ACC112 (cell line): ENCODE measurements at regions not wholly inside any gene's neighbourhood (a gene's known extent, or its start where the extent isn't known, plus 50 kb on each side); places are given as distances from the start of the nearest gene placed in this dataset.

Experiments
- H2AFZ ChIP-seq: fragments of 200-600 bp; sonication (generic); one replicate; pipeline ENCODE4 v1.6.0; 2017; ENCODE audit warnings: antibody characterized with exemption, low read length; ENCODE audit not compliant: unreplicated experiment
- H3K27ac ChIP-seq: fragments of 200-600 bp; sonication (generic); 2 replicates; pipeline ENCODE4 v1.5.1; 2014; ENCODE audit warnings: low read depth, mild to moderate bottlenecking, antibody characterized with exemption, low read length, moderate library complexity
- H3K27me3 ChIP-seq: fragments of 200-600 bp; sonication (generic); 2 replicates; pipeline ENCODE4 v1.6.1; 2014; ENCODE audit warnings: mild to moderate bottlenecking, antibody characterized with exemption, low read length, moderate library complexity, mixed read lengths; ENCODE audit not compliant: insufficient read depth
- H3K36me3 ChIP-seq: fragments of 200-600 bp; sonication (generic); 2 replicates; pipeline ENCODE4 v1.6.1; 2016; ENCODE audit warnings: mild to moderate bottlenecking, antibody characterized with exemption, low read length, moderate library complexity, mixed read lengths; ENCODE audit not compliant: insufficient read depth
- H3K4me1 ChIP-seq: fragments of 200-600 bp; sonication (generic); one replicate; pipeline ENCODE4 v1.6.1; 2016; ENCODE audit warnings: low read length, mixed read lengths; ENCODE audit not compliant: insufficient read depth, unreplicated experiment, control insufficient read depth
- H3K4me3 ChIP-seq: fragments of 200-600 bp; sonication (generic); 2 replicates; pipeline ENCODE4 v1.5.1; 2014; ENCODE audit warnings: mild to moderate bottlenecking, low read depth, low read length
- H3K79me2 ChIP-seq: fragments of 200-600 bp; sonication (generic); one replicate; pipeline ENCODE4 v1.6.0; 2016; ENCODE audit warnings: low read length; ENCODE audit not compliant: control insufficient read depth, unreplicated experiment, insufficient read depth

DNA sequence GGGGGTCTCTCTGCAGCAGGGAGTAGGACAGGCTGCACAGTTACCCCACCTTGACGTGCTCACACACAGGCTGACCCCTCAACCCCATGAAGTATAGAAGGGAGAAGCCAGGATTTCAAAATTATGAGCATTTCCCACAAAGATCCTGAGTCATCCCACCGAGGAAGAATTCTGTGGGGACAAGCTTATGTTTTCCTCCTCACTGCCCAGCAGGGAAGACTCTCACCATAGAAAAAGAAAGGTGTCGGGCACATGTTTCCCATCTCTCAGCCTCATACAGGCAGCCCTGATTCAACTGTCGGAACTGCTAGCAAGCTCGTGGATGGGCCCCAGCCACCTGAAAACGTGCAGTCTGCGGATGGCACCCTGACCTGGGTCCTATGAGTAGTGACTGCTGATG, 499.7 kb upstream of the MKI67 start:
- no peak overlapping the region for H3K27ac ChIP-seq
- no peak overlapping the region for H3K4me3 ChIP-seq
- H2AFZ ChIP-seq: no peak overlapping the region
- H3K79me2 ChIP-seq: no peaks in the 10 kb centered on the region
- no peaks in the 10 kb centered on the region for H3K4me1 ChIP-seq
- no peaks in the 10 kb centered on the region for H3K27me3 ChIP-seq
- no peaks in the 10 kb centered on the region for H3K36me3 ChIP-seq

GRCh38 chr10:128626397-128627000, 500.3 kb upstream of the MKI67 start:
- no peak overlapping the region for H2AFZ ChIP-seq
- H3K27ac ChIP-seq: no peak overlapping the region

GRCh38 chr10:128627811-128628210, 501.6 kb upstream of the MKI67 start:
- Histone ChIP-seq H3K4me1 (no peaks in the 10 kb centered on the region), H3K27ac (no peak overlapping the region), H3K27me3 (no peaks in the 10 kb centered on the region), H2AFZ (no peak overlapping the region), H3K36me3 (no peaks in the 10 kb centered on the region), H3K79me2 (no peaks in the 10 kb centered on the region), H3K4me3 (no peak overlapping the region)

More at GRCh38 chr10:128626397-128627000, 500.3 kb upstream of the MKI67 start:
- H3K79me2 ChIP-seq: no peaks in the 10 kb centered on the region
- no peaks in the 10 kb centered on the region for H3K4me1 ChIP-seq
- H3K36me3 ChIP-seq: no peaks in the 10 kb centered on the region
- no peak overlapping the region for H3K4me3 ChIP-seq
- H3K27me3 ChIP-seq: no peaks in the 10 kb centered on the region

- Histone ChIP-seq H3K36me3 (no peaks in the 10 kb centered on the region), H3K4me3 (no peak overlapping the region), H2AFZ (no peak overlapping the region), H3K27ac (no peak overlapping the region), H3K4me1 (no peaks in the 10 kb centered on the region), H3K27me3 (no peaks in the 10 kb centered on the region), H3K79me2 (no peaks in the 10 kb centered on the region)
These were observed 502.0 kb upstream of the MKI67 start for GRCh38 chr10:128628252-128628651.

DNA sequence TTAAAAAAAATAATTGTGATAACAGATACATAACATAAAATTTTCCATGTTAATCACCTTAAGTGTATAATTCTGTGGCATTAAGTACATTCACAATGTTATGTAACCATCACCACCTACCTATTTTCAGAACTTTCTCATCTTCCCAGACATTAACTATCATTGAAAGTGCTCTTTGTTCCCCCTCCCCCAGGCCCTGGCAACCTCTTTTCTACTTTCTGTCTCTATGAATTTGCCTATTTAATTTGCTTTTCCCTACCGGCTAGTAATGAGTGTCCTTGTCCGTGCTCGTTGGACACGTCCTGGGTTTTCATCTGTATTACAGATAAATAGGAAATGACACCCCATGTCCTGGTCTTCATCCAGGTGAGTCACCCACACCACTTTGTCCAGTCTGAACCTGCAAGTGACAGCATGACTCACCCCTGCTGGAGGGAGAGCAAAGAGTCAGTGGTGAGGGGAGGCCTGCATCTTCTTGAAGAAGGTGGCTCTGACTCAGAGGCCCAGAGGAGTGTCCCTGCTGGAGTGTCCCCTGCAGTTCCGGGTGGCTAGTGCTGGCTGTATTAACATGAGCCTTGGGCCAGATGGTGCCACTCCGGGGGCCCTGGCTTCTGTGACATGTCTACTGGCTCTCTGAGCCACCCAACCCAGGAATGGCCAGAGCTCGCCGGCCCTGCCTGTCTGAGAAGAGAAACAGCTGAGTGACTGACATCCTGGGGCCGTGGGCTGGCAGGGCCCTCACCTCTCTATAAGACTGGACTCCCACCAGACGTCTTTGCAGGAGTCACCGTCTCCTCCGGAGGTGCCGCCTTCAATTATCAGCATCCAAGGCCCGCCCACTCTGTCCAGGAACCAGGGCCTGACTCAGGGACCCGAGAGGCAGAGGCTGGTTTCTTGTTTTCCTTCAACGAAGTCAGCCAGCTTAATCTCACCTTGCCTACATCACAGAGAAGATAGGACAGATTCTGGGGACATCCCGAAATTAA, 503.2 kb upstream of the MKI67 start:
- H3K4me1 ChIP-seq: no peaks in the 10 kb centered on the region
- no peak overlapping the region for H3K4me3 ChIP-seq
- H3K27ac ChIP-seq: no peak overlapping the region
- no peaks in the 10 kb centered on the region for H3K36me3 ChIP-seq
- H3K27me3 ChIP-seq: no peaks in the 10 kb centered on the region
- H3K79me2 ChIP-seq: no peaks in the 10 kb centered on the region
- no peak overlapping the region for H2AFZ ChIP-seq

GRCh38 chr10:128630787-128631252, 504.6 kb upstream of the MKI67 start:
- Histone ChIP-seq H3K36me3 (no peaks in the 10 kb centered on the region), H3K79me2 (no peaks in the 10 kb centered on the region), H3K4me3 (no peak overlapping the region), H2AFZ (no peak overlapping the region), H3K27me3 (no peaks in the 10 kb centered on the region), H3K27ac (no peak overlapping the region), H3K4me1 (no peaks in the 10 kb centered on the region)

- Histone ChIP-seq H3K4me3 (no peak overlapping the region), H3K79me2 (no peaks in the 10 kb centered on the region), H3K4me1 (no peaks in the 10 kb centered on the region), H3K36me3 (no peaks in the 10 kb centered on the region), H3K27ac (no peak overlapping the region), H2AFZ (no peak overlapping the region), H3K27me3 (no peaks in the 10 kb centered on the region)
These were observed 505.6 kb upstream of the MKI67 start for GRCh38 chr10:128631801-128632241.

GRCh38 chr10:128632694-128633093, 506.5 kb upstream of the MKI67 start:
- Histone ChIP-seq H3K4me1 (no peaks in the 10 kb centered on the region), H3K4me3 (no peak overlapping the region), H3K36me3 (no peaks in the 10 kb centered on the region), H2AFZ (no peak overlapping the region), H3K27ac (no peak overlapping the region), H3K27me3 (no peaks in the 10 kb centered on the region), H3K79me2 (no peaks in the 10 kb centered on the region)

- H2AFZ ChIP-seq: no peak overlapping the region
- H3K27ac ChIP-seq: no peak overlapping the region
- no peaks in the 10 kb centered on the region for H3K27me3 ChIP-seq
- H3K4me1 ChIP-seq: no peaks in the 10 kb centered on the region
- H3K4me3 ChIP-seq: no peak overlapping the region
- H3K79me2 ChIP-seq: no peaks in the 10 kb centered on the region
- no peaks in the 10 kb centered on the region for H3K36me3 ChIP-seq
These were observed 507.8 kb upstream of the MKI67 start for GRCh38 chr10:128633864-128634540.

DNA sequence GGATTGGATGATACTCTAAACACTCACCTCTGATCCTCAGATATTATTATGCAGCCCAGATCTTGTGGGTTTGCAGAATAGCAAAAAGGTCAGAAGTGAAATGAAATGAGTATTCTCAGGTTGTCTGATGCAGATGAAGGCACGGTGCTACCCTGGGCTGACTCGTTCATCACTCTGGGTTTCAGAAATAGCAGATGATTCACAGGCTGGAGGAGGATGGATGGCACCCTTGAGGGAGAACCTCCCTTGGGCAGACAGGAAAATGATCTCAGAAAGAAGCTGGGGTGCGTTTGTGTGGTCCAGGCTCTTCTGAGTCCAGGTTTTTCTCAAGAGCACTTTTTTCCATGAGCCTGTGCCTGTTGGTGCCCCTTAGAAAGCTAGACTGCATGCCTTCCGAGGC, 515.8 kb upstream of the MKI67 start:
- H3K27ac ChIP-seq: no peak overlapping the region
- H3K79me2 ChIP-seq: no peaks in the 10 kb centered on the region

More for the DNA sequence above, 515.8 kb upstream of the MKI67 start:
- H3K4me1 ChIP-seq: no peaks in the 10 kb centered on the region
- no peaks in the 10 kb centered on the region for H3K36me3 ChIP-seq
- H2AFZ ChIP-seq: no peak overlapping the region
- H3K27me3 ChIP-seq: no peaks in the 10 kb centered on the region
- no peak overlapping the region for H3K4me3 ChIP-seq
